ENCODE measurements at regions not wholly inside any gene's neighbourhood (a gene's known extent, or its start where the extent isn't known, plus 50 kb on each side); places are given as distances from the start of the nearest gene placed in this dataset.

DNA sequence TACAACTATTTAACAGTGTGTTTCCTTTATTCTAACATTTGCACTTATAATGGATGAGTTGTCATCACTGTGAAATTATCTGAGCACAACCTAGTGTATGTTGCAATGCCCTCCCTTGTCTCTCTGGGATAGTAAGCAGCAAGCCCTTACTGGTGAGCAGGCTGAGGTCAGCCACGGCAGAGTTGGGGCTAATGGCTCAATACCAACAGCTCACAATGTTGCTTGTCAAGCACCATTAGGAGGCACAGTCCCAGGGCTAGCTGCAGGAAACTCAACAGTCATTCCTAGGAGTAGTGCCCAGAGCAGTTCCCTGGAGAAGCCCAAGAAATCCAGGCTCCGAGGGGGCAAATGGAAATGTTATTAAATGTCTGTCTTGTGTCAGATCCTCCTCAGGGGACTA, 858.4 kb downstream of the GRID1 start:
- TF ChIP-seq, protein P1, sequence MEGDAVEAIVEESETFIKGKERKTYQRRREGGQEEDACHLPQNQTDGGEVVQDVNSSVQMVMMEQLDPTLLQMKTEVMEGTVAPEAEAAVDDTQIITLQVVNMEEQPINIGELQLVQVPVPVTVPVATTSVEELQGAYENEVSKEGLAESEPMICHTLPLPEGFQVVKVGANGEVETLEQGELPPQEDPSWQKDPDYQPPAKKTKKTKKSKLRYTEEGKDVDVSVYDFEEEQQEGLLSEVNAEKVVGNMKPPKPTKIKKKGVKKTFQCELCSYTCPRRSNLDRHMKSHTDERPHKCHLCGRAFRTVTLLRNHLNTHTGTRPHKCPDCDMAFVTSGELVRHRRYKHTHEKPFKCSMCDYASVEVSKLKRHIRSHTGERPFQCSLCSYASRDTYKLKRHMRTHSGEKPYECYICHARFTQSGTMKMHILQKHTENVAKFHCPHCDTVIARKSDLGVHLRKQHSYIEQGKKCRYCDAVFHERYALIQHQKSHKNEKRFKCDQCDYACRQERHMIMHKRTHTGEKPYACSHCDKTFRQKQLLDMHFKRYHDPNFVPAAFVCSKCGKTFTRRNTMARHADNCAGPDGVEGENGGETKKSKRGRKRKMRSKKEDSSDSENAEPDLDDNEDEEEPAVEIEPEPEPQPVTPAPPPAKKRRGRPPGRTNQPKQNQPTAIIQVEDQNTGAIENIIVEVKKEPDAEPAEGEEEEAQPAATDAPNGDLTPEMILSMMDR (conservative IDR thresholded peaks at IDR 0.05; ENCODE audit: low read depth, low read length) = no peak
- no peak for TF ChIP-seq EZH2 (IDR thresholded peaks at IDR 0.05; ENCODE audit: borderline replicate concordance, low read depth, low read length, poor library complexity, severe bottlenecking)
